HG02610 (cell line): ENCODE measurements at regions not wholly inside any gene's neighbourhood (a gene's known extent, or its start where the extent isn't known, plus 50 kb on each side); places are given as distances from the start of the nearest gene placed in this dataset.

Source experiments
- ATAC-seq: cut with Tn5 transposase; IDR thresholded peaks from one replicate; pipeline ENCODE4 v1.9.1; 2021; ENCODE audit warnings: mild to moderate bottlenecking, moderate library complexity; ENCODE audit not compliant: unreplicated experiment

- no peak for ATAC-seq
These were observed 220.5 kb upstream of the XYLT1 start for GRCh38 chr16:17691106-17691898.

- ATAC-seq: no peak
These were observed 214.7 kb upstream of the XYLT1 start for GRCh38 chr16:17685447-17685846.

- no peak for ATAC-seq
These were observed 212.5 kb upstream of the XYLT1 start for GRCh38 chr16:17683281-17683680.

GRCh38 chr16:17676171-17676570 is 205.4 kb upstream of the XYLT1 start:
- ATAC-seq: no peak

- ATAC-seq: no peak
These were observed 197.6 kb upstream of the XYLT1 start for GRCh38 chr16:17668386-17668785.

- no peak for ATAC-seq
These were observed 195.5 kb upstream of the XYLT1 start for GRCh38 chr16:17666293-17666692.

GRCh38 chr16:17658881-17659280 is 188.1 kb upstream of the XYLT1 start:
- no peak for ATAC-seq

- ATAC-seq: no peak
These were observed 186.3 kb upstream of the XYLT1 start for GRCh38 chr16:17657045-17657444.

- no peak for ATAC-seq
These were observed 183.8 kb upstream of the XYLT1 start for GRCh38 chr16:17654571-17654970.

- ATAC-seq: no peak
These were observed 183.4 kb upstream of the XYLT1 start for GRCh38 chr16:17654142-17654541.

GRCh38 chr16:17647879-17648872 is 177.4 kb upstream of the XYLT1 start:
- no peak for ATAC-seq

- ATAC-seq: no peak
These were observed 173.2 kb upstream of the XYLT1 start for GRCh38 chr16:17643935-17644334.

GRCh38 chr16:17641990-17642389 is 171.2 kb upstream of the XYLT1 start:
- no peak for ATAC-seq

- ATAC-seq: no peak
These were observed 167.4 kb upstream of the XYLT1 start for GRCh38 chr16:17638134-17638533.

GRCh38 chr16:17635183-17635582 is 164.4 kb upstream of the XYLT1 start:
- ATAC-seq: no peak

- ATAC-seq: no peak
These were observed 162.6 kb upstream of the XYLT1 start for GRCh38 chr16:17633181-17633951.

- no peak for ATAC-seq
These were observed 161.9 kb upstream of the XYLT1 start for GRCh38 chr16:17632667-17633066.

- no peak for ATAC-seq
These were observed 159.2 kb upstream of the XYLT1 start for GRCh38 chr16:17629936-17630335.

GRCh38 chr16:17628983-17629382 is 158.2 kb upstream of the XYLT1 start:
- no peak for ATAC-seq

GRCh38 chr16:17622366-17622765 is 151.6 kb upstream of the XYLT1 start:
- no peak for ATAC-seq

GRCh38 chr16:17619261-17619660 is 148.5 kb upstream of the XYLT1 start:
- ATAC-seq: no peak
